ENCODE measurements at regions not wholly inside any gene's neighbourhood (a gene's known extent, or its start where the extent isn't known, plus 50 kb on each side); places are given as distances from the start of the nearest gene placed in this dataset.

GRCh38 chr13:47330031-47330430 is 433.2 kb upstream of the HTR2A start:
- no peak for DNase-seq (ENCODE audit: low read depth)
- no peak for TF ChIP-seq CTCF (conservative IDR thresholded peaks at IDR 0.05; ENCODE audit: low read depth, low read length)
- H3K4me3 ChIP-seq (ENCODE audit: low read depth, low read length), result no peak overlapping the region

- no peak for TF ChIP-seq CTCF (conservative IDR thresholded peaks at IDR 0.05; ENCODE audit: low read depth, low read length)
Measured at GRCh38 chr13:47327861-47328260, 431.0 kb upstream of the HTR2A start.

GRCh38 chr13:47326061-47326460 is 429.2 kb upstream of the HTR2A start:
- DNase-seq (ENCODE audit: low read depth), result no peak
- H3K4me3 ChIP-seq (ENCODE audit: low read depth, low read length), result no peak overlapping the region
- TF ChIP-seq CTCF (conservative IDR thresholded peaks at IDR 0.05; ENCODE audit: low read depth, low read length), result no peak

More at GRCh38 chr13:47327861-47328260, 431.0 kb upstream of the HTR2A start:
- no peak for DNase-seq (ENCODE audit: low read depth)
- no peak overlapping the region for H3K4me3 ChIP-seq (ENCODE audit: low read depth, low read length)

- DNase-seq (ENCODE audit: low read depth), result no peak
- no peak overlapping the region for H3K4me3 ChIP-seq (ENCODE audit: low read depth, low read length)
- TF ChIP-seq CTCF (conservative IDR thresholded peaks at IDR 0.05; ENCODE audit: low read depth, low read length), result no peak
Measured at GRCh38 chr13:47317356-47317755, 420.5 kb upstream of the HTR2A start.

- no peak for DNase-seq (ENCODE audit: low read depth)
- no peak for TF ChIP-seq CTCF (conservative IDR thresholded peaks at IDR 0.05; ENCODE audit: low read depth, low read length)
- H3K4me3 ChIP-seq (ENCODE audit: low read depth, low read length), result no peak overlapping the region
Measured at GRCh38 chr13:47310401-47310800, 413.5 kb upstream of the HTR2A start.

- no peak for TF ChIP-seq CTCF (conservative IDR thresholded peaks at IDR 0.05; ENCODE audit: low read depth, low read length)
- H3K4me3 ChIP-seq (ENCODE audit: low read depth, low read length), result no peak overlapping the region
- DNase-seq (ENCODE audit: low read depth), result no peak
Measured at GRCh38 chr13:47306991-47307390, 410.1 kb upstream of the HTR2A start.

GRCh38 chr13:47303626-47304025 is 406.8 kb upstream of the HTR2A start:
- no peak overlapping the region for H3K4me3 ChIP-seq (ENCODE audit: low read depth, low read length)
- no peak for DNase-seq (ENCODE audit: low read depth)
- TF ChIP-seq CTCF (conservative IDR thresholded peaks at IDR 0.05; ENCODE audit: low read depth, low read length), result no peak
